GM21423 (cell line): ENCODE measurements at regions not wholly inside any gene's neighbourhood (a gene's known extent, or its start where the extent isn't known, plus 50 kb on each side); places are given as distances from the start of the nearest gene placed in this dataset.
"Not testable (repeated sequence)": the region's sequence is repeated elsewhere in the genome, so short reads cannot be mapped to it uniquely, and the experiment has no call there.

Source experiments
- ATAC-seq: cut with Tn5 transposase; IDR thresholded peaks from one replicate; pipeline ENCODE4 v1.9.1; 2021; ENCODE audit warnings: mild to moderate bottlenecking, moderate library complexity; ENCODE audit not compliant: unreplicated experiment

DNA sequence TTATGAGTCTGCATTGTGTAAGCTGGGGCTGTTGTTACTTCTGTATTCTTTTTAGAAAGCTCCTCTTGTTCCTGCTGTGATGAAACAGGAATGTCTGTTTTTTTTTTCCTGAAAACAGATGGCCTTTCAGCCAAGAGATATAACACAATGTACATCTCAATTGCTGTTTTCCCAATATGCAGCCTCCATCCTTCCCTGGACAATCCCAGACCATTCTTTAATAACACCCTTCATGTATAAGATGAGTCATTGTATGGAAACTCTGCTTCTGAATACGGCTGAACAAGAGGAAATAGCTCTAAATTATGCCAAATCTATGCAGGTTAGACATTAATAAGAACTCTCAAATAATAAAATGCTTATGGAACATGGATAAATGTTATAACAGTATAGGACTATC is 60.2 kb upstream of the LRRC4C start:
- ATAC-seq: no peak

GRCh38 chr11:41522391-41522790 is 62.9 kb upstream of the LRRC4C start:
- ATAC-seq: no peak

DNA sequence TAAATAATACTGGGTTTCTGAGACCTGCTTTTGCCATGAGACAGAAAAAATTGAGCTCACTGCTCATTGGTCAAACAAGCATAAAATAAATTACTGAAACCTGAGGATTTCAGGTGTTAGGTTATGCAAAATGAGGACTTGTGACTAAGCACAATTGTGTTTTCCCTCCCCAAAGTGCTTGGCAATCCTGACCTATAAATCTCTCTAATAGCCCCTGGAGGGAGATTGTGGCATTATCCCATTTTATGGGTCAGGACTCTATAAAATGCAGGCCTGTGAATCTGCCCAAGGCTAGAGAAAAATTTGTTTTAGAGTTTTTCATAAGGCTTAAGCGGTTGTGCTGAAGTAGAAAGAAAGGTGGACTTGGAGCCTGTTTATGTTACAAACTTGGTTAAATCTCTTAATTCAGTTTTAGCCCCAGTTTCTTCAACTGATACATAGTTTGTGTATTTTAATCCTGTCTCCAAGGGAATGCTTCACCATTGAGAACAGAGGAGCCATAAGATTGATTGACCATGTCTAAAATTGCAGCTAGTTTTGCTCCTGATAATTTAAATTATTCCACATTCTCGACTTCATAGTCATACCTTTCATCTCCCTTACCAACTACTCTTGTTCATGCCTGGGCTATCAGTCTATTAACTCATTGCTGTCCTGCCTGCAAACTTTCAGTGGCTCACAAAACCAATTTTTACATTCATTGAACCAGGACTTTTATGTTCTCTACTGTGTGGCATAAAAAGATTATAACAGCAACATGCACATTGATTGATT is 63.6 kb upstream of the LRRC4C start:
- ATAC-seq: no peak

DNA sequence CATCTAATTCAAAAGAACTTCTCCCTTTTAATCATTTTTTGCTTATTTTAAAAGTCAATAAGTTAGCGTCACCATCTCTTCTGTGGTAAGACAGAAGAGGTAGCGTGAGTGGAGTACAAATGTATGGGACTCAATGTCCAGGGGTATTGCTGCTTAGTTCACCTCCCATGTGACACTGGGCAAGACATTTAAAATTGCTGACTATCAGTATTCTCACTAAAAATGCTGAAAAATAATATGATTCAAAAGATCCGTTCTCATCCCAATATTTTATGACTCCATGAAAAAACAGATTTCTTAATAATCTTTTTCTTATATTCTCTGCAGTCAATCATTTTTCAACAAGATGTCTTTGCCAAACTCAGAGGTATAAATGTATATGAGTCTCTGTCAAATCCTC is 68.1 kb upstream of the LRRC4C start:
- ATAC-seq: no peak

DNA sequence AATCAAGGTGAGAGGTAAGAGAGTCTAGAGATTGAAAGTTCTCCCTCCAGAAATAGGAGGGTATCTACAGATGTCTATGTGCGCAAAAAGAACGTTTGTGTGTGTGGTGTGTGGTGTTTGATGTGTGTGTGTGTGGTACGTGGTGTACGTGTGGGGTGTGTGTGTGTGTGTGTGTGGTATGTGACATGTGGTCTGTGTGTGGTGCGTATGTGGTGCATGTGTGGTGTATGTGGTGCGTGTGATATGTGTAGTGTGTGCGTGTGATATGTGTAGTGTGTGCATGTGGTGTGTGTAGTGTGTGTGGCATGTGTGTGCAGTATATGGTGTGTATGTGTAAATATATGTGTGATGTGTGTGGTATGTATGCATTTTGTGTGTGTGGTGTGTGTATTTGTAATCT is 73.0 kb upstream of the LRRC4C start:
- no peak for ATAC-seq

DNA sequence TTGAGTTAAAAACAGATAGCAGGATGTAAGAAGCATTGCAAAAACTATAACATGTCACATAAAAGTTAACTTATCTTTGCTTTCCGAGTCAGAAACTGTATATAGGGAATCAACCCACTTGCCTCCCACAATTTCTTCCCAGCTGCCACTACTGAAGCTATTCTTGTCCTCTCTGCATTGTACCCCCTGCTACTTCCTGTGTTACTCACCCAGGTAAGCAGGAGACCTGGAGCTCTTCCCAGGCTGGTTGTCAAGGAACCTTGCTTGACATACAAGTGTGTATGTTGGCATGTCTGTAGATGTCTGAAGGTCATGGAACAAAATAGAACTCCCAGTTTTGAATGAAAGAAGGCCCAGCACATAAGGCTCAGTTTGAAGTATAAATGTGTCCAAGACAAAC is 74.3 kb upstream of the LRRC4C start:
- ATAC-seq: no peak

- ATAC-seq: no peak
Observed at GRCh38 chr11:41534391-41534790, 74.9 kb upstream of the LRRC4C start.

DNA sequence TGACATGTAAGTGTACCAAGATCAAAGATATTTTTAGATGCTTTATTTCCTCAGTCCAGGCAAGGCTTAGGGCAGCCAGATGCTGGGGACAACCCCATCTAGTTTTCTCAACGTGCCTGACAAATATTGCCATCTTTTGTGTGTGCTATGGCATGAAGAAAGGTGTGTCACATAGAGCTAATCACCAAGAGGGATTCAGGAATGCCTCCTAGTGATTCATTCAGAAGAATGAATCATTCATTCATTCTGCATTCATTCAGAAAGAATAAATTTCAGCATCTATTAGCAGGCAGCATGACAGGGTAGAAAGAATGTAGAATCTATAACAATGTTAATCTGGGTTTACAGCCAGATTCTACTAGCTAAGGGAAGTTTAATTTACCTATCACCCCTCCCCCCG is 75.4 kb upstream of the LRRC4C start:
- ATAC-seq: no peak

GRCh38 chr11:41536021-41536568 is 76.6 kb upstream of the LRRC4C start:
- ATAC-seq: no peak

GRCh38 chr11:41544902-41545301 is 85.5 kb upstream of the LRRC4C start:
- ATAC-seq: not testable (repeated sequence)

DNA sequence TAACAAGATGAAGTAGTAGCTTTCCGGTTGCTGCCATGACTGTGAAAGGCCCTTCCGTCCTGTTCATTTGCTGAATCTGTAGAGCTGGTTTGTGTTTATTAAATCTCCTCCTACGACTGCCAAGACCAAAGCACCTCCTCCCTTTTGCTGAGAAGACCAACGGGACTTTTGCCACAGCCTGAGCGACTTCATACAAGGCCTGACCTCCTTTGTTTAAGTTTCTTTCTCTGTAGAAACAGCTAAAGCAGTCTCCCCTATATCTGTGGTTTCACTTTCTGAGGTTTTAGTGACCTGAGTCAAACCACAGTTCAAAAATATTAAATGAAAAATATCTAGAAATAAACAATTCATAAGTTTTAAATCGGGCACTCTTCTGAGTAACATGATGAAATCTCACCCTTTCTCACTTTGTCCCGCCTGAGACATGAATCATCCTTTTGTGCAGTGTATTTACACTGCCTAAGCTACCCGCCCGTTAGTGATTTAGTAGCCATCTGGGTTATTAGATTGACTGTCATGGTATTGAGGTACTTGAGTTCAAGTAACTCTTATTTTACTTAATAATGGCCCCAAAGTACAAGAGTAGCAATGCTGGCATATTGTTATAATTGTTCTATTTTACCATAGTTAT is 119.1 kb upstream of the LRRC4C start:
- ATAC-seq: no peak

- ATAC-seq: no peak
Observed at GRCh38 chr11:41579546-41579945, 120.1 kb upstream of the LRRC4C start.

- no peak for ATAC-seq
Observed at GRCh38 chr11:41609511-41609910, 150.1 kb upstream of the LRRC4C start.

DNA sequence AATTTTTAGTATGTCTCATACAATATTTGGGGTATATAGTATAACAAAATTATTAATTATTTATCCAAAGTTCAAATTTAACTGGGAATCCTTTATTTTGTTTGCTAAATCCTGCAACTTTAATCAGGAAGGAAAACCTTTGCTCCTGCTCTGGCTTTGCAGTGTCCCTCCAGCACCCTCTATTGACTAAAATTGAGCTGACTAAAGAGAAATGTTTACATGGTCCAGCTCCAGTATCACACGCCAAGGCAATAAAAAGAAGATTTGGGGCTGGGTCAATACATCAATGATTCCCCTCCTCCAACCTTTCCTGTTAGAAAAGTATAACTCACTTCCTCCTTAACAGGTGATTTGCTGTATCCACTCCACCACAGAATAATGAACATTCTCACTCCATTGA is 153.0 kb upstream of the LRRC4C start:
- ATAC-seq: no peak

- ATAC-seq: no peak
Observed at GRCh38 chr11:41613326-41613725, 153.9 kb upstream of the LRRC4C start.

GRCh38 chr11:41622707-41623359 is 163.4 kb upstream of the LRRC4C start:
- no peak for ATAC-seq

DNA sequence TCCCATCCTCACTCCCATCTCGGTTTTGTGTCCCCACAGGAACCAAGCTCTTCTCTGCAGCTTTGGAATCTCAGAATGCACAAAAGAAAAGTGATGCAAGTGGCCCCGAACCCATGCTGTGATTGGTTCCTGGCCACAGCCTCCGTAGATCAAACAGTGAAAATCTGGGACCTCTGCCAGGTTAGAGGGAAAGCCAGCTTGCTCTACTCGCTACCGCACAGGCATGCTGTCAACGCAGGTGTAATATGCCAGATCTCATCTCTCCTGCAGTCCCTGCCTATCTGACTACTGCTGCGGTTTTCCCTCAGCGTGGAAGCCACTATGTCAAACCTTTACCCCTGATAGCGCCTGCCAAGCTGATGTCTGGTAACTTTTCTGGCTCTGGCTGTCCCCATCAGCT is 200.5 kb upstream of the LRRC4C start:
- no peak for ATAC-seq

- no peak for ATAC-seq
Observed at GRCh38 chr11:41660585-41660984, 201.1 kb upstream of the LRRC4C start.

GRCh38 chr11:41665441-41666360 is 206.2 kb upstream of the LRRC4C start:
- ATAC-seq: no peak

GRCh38 chr11:41666951-41667653 is 207.7 kb upstream of the LRRC4C start:
- ATAC-seq: no peak
